SU-DHL-6 (cell line): ENCODE measurements at regions not wholly inside any gene's neighbourhood (a gene's known extent, or its start where the extent isn't known, plus 50 kb on each side); places are given as distances from the start of the nearest gene placed in this dataset.

Source experiments
- EZH2phosphoT487 ChIP-seq: fragments of 200-600 bp; sonication (generic), shearing (Covaris generic); conservative IDR thresholded peaks from 2 replicates; pipeline ENCODE4 v1.6.1; 2018; ENCODE audit warnings: mild to moderate bottlenecking, antibody characterized with exemption, low read length, moderate library complexity, mixed read lengths
- TF ChIP-seq, protein P1 (sequence below): fragments of 200-600 bp; sonication (generic); IDR thresholded peaks from one replicate; pipeline ENCODE4 v1.5.1; 2017; ENCODE audit warnings: antibody characterized with exemption, mild to moderate bottlenecking, low read length, moderate library complexity; ENCODE audit not compliant: insufficient read depth, poor library complexity, severe bottlenecking

DNA sequence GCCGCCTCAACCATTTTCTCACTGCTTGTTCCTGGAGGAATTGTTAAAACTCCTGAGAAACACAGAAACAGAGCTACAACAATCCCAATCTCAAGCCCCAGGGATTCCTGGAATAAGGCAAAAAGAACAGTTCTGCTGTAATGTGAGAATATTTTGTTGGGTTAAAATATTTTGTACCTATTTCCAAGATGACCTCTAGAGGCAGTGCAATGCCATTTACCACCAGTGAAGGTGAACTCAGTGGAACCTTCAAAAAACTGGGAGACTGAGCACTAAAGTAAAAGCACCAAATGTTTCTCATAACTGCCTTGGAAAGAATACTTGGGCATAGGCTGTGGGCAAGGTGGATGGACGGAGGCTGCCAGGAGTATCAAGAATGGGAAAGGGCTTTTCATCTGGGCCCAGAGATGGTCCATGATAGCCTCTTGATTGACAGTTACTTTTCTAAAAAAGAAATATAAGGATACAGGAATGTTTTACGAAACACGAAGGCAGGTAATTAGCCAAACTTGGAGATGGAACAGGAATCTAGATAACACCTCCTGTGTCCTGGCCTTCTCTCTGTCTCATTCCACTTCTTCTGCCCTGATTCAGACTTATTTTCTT, 334.0 kb upstream of the FLRT2 start:
- TF ChIP-seq, protein P1, sequence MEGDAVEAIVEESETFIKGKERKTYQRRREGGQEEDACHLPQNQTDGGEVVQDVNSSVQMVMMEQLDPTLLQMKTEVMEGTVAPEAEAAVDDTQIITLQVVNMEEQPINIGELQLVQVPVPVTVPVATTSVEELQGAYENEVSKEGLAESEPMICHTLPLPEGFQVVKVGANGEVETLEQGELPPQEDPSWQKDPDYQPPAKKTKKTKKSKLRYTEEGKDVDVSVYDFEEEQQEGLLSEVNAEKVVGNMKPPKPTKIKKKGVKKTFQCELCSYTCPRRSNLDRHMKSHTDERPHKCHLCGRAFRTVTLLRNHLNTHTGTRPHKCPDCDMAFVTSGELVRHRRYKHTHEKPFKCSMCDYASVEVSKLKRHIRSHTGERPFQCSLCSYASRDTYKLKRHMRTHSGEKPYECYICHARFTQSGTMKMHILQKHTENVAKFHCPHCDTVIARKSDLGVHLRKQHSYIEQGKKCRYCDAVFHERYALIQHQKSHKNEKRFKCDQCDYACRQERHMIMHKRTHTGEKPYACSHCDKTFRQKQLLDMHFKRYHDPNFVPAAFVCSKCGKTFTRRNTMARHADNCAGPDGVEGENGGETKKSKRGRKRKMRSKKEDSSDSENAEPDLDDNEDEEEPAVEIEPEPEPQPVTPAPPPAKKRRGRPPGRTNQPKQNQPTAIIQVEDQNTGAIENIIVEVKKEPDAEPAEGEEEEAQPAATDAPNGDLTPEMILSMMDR = peak; percentile 24
- no peak for TF ChIP-seq EZH2phosphoT487
